Activated naive CD4-positive, alpha-beta T cell (primary cell): ENCODE measurements at regions not wholly inside any gene's neighbourhood (a gene's known extent, or its start where the extent isn't known, plus 50 kb on each side); places are given as distances from the start of the nearest gene placed in this dataset.

Source experiments
- DNase-seq, 4 experiments: peaks; one replicate each; lab custom pipeline; 2025; lab: John Stamatoyannopoulos, UW

DNA sequence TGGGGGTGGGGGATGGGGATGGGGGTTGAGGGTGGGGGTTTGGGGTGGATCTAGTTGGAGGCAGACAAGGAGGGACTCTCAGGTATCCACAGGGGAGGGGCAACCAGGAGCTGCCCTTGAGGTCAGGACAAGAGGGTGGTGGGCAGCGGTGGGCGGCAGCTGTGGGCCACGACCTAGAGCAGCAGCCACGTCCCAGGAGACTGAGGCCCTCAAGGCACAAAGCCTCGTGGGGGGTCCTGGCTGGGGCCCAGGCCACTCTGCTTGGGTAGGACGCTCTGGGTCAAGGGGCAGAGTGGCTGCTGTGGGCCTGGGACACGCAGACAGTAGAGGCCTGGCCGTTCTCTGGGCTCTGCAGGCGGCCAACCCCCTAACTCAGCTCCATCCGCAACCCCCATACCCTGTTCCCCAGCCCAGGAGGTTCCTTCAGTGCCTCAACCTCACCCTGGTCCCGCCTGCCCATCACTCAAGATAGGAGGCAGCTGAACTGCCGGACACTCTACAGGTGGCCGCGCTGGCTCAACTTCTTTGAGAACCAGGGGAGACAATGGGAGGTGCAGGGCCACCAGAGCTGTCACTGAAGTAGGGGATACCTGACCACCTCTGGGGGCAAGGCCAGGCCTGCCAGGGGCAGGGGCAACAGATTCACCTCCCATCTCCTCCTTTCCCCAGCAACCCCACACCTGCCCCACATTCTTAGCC lies 75.6 kb downstream of the ENGASE start:
- DNase-seq, result no peak

DNA sequence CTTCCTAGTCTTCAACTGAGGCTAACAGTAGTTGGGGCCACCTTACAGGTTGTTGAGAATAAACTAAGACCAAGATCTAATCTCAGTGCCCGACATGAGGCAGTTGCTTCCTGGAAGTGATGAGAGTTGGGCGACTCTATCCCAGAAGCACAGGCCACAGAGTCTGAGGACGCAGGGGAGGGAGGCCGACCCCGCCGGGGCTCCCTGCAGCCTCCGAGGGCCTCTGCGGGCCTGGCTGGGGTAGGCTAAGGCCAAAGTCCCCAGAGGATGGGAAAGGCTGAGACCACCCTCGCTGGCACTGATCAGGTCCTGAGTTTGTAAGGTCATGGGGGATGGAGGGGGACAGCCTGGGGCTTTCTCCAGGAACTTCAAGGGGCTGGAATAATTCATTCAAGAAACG lies 74.0 kb downstream of the ENGASE start:
- DNase-seq, result no peak

DNA sequence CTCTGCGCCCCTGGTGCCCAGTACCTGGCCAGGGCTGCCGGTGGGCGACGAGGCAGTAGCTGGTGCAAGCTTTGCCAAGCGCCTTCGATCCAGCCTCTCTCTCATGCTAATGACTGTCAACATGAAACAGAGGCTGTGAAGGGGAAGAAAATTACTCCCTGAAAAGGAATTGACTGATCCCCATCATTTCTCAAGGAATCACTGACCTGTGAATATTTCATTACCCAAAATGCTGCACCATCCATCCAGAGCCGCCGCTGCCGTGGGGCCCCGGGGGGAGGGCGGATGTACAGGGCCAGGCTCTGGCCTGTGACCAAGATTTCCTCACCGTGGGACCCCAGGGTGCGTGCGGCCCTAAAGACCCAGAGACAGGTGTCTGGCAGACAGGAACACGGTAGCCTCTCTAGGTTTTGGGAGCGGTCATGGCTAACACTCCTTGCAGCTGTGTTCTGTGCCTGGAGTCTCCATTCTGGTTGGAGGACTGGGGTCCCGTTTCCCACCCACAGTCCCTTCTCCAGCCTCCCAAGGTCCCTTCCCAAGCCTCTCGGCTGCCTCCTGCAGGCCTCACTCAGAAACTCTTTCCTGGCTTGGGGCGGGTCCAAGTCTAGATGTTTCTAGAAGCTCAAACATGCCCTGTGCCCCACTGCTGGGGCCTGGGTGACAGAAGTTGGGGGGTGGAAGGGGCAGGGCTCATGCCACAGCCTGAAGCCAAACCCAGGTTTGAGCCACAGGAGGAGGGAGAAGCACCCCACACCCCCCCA lies 73.3 kb downstream of the ENGASE start:
- no peak for DNase-seq

DNA sequence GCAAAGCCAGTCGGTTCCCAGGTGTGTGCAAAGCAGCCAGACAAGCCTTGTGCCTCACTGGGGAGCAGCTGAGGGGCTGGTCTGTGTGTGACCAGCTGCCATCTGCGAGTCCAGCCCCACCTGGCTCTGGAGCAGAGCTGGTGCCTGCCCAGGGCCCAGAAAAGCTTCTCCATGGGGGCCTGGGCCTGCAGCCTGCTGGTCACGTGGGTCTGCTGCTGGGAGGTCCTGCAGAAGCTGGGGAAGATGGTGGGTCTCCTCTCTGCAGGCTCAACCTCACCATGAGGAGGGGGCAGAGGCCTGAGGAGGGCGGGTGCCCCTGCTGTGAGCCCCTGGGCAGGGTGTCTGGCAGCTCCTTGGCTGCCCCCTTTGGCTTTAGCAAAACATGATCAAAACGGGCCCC lies 71.9 kb downstream of the ENGASE start:
- DNase-seq, result no peak

DNA sequence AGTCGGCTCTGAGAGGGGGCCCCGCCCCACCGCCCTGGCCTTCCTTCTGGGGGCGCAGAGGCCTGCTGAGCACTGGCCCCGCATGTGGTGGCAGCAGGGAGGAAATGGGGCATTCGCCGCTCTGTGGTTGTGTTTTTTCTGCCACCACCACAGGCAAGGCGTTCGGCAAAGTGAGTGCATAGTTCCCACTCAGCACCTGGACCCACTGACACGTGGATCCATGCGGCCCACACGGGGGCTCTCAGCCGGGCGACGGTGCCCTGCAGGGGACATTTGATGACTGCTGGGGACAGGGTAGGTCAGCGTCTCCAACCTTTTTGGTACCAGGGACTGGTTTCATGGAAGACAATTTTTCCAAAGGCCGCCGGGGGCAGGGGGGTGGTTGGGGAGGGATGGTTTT lies 70.9 kb downstream of the ENGASE start:
- DNase-seq, result no peak

DNA sequence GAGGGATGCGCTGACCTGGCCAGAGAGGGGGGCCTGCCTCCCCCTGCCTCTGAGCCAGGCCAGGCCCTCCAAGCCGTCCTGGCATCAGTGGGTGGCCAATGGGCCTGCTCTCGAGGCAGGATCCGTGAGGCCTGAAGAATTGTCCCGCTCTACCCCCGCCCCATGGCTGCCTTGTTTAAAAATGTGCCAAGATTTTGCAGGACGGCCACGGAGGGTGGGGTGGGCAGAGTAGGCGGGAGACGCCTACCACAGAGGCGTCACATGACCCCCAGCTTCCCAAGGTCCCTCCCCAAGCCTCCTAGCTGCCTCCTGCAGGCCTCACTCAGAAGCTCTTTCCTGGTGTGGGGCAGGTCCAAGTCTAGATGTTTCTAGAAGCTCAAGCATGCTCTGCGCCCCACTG lies 69.5 kb downstream of the ENGASE start:
- no peak for DNase-seq

DNA sequence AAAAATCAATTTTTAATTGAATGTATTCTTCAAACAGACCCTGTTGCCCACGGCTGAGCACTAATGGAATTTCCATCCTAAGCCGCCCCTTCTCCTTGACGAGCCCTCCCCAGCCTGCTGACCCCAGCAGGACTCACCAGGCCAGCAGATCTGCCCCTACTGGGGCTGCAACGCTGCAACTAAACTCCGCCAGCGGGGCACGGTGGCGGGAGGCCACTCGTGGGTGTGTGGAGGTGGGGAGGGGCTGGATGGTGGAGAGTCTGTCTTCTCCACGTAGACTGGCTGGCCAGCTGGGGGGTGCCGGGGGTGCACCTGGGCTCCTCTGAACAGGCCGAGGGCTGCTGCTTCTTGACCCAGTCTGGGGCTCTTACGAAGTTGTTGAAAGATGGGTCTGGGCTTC lies 67.8 kb downstream of the ENGASE start:
- no peak for DNase-seq

DNA sequence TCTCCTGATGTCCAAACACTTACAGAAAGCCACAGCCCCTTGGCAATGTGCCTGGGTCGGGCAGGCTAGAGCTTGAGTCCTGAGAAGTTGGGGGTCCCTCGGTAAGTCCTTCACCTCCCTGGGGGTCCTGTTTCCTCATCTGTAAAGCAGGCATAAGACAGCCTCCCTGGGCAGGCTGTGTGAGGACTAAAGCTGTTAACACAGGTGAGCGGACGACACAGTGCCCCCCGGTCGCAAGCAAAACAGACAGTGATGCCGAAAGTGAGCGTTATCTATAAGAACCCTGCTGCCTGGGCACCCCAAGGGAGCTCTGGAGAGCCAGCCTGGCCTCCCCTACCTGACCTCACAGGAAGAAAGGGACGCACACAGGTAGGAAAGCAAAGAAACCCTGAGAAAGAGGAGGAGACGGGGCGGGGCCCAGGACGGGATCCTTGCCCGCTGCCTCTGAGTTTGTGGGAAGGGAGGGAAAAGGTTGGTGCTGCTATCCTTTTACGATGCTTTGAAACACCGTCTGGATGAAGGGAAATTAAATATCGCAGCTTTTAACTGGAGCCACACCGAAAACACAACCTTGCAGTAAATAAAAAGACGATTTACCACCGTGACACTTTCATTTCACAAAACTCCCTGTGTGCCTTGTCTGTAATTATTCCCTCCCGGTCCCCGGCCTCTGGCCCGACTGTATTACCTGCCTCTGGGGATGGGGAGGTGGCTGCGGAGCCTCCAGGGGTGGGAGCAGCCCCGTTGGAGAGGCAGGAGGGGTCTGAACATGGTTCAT lies 67.1 kb downstream of the ENGASE start:
- DNase-seq, result no peak

DNA sequence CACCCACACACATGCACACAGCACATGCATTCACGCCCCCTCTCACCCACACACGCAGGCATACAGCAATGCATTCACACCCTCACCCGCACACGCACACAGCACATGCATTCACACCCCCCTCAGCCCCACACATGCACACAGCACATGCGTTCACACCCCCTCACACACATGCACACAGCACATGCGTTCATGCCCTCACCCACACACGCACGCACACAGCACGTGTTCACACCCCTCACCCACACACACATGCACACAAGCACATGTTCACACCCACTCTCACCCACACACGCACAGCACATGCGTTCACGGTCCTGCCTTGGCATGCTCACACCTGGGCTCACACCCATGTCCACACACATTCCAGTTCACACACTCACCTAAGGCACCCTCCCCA lies 64.2 kb downstream of the ENGASE start:
- DNase-seq, result no peak

DNA sequence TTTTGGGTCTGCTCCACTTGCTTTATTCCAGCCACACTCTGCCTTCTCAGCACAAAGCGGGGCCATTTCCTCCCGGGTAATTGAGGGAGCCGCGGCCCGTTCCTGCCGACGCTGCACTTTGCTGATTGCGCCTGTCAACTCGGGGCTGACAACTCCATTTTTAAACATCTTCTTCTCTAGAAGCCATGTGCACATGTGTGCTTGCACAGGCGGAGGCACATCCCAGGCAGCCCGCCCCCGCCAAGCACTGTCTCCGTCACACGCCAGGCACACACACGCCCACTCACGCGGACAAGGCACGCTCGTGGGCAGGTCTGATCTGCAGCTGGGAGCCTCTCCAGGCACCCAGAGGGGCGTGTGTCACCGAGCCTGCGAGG lies 63.2 kb downstream of the ENGASE start:
- no peak for DNase-seq

DNA sequence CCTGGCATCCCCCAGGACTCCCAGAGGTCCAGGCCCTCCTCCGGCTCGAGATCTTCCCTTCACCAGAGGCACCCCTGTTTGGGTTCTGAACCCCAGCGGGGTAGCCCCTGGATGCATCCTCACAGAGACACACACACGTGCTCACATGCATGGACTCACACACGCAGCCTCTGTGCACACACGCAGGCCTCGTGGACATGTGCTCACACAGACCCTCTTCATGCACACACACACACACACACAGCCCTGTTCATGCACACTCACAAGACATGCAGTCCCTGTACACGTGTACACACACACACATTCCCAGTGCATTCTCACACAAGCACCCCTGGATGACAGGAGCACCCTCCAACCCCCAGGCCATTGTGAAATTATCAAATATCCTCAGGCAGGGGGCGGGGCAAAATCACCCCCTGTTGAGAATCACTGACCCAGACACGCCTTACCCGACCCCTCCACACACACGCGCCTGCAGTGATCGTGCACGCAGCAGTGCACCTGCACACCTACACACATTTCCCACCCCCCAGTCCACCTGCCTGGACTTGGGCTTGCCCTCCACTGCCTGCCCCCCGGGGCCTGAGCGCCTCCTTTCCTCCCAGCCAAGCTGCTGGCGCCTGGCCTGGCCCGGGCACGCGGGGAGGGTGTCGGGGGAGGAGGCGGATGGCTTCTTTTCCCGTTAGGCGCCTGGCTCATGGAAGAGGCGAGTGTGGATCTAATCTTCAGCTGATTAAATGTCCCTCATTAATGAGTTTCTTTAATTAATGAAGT lies 62.6 kb downstream of the ENGASE start:
- no peak for DNase-seq

DNA sequence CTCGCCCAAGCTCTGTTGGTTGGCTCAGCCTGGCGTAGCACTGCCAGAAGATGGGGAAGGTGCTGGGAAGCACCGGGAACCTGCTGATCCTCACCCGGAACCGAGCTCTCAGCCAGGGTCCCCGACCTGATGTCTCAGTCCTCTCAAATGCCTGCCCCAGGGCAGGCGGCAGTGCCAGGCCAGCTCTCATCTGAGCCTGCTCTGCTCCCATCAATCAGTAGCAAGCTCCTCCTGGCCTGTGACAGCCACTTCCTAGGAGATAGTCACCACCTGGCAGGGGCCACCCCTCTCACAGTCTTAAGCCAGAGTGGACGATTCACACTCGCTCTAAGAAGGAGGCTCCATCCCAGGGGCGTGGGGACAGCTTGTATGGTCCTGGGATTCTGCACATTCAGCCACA lies 62.0 kb downstream of the ENGASE start:
- no peak for DNase-seq
